ENCODE measurements at regions not wholly inside any gene's neighbourhood (a gene's known extent, or its start where the extent isn't known, plus 50 kb on each side); places are given as distances from the start of the nearest gene placed in this dataset.

GRCh38 chr15:61750271-61751084, 309.8 kb downstream of the VPS13C start:
- ChIA-PET CTCF (no interaction called here), SMC1A (ENCODE audit: uncharacterized antibody, unreplicated experiment) (no interaction called here), POLR2A (no interaction called here), RAD21 (ENCODE audit: unreplicated experiment) (no interaction called here)
- in situ Hi-C loops (cut with MboI): no loop called here
- no peak overlapping the region for H2AFZ ChIP-seq (ENCODE audit: control insufficient read depth, low read depth, low read length)
- no peak for ATAC-seq
- H3K4me3 ChIP-seq: no peak overlapping the region
- H3K27me3 ChIP-seq (replicated peaks in 1 of 2; ENCODE audit: control insufficient read depth in 2 of 2, insufficient read depth in 2 of 2, low read length in 1 of 2): no peaks in the 10 kb centered on the region; a peak in 1 of 4 replicates
- FAIRE-seq: no peak
- H3K79me2 ChIP-seq (ENCODE audit: control insufficient read depth, insufficient read depth, low read length): no peaks in the 10 kb centered on the region
- WGBS (ENCODE audit: insufficient coverage, insufficient replicate concordance, low lambda C conversion rate, missing lambda C conversion rate): 35% methylated on average over 15 of the region's 15 CpGs
- H3K4me1 ChIP-seq (ENCODE audit: control insufficient read depth, insufficient read depth, low read length): no peaks in the 10 kb centered on the region
- no TSS peak for BruUV-seq (replicated peaks)
- H4K20me1 ChIP-seq (ENCODE audit: control insufficient read depth, insufficient read depth): no peaks in the 10 kb centered on the region
- no peaks in the 10 kb centered on the region for H3K9me3 ChIP-seq (replicated peaks; ENCODE audit: control insufficient read depth, insufficient read depth, low read length)
- no peak overlapping the region for H3K9ac ChIP-seq (ENCODE audit: control insufficient read depth, insufficient read depth, low read length)
- H3K27ac ChIP-seq (ENCODE audit: control insufficient read depth, insufficient read depth): no peak overlapping the region
- intact Hi-C loops (cut with micrococcal nuclease; ENCODE audit: unreplicated experiment): no loop called here
- DNase-seq (ENCODE audit: low read depth, low spot score): no peak
- H3K4me2 ChIP-seq (ENCODE audit: control insufficient read depth, insufficient read depth): no peak overlapping the region
- no peaks in the 10 kb centered on the region for H3K36me3 ChIP-seq (ENCODE audit: control insufficient read depth in 2 of 2, insufficient read depth in 2 of 2, low read length in 1 of 2)
- no peak for TF ChIP-seq SP1 (IDR thresholded peaks at IDR 0.05; ENCODE audit: low read depth, low read length)
- TF ChIP-seq CHD1 (IDR thresholded peaks at IDR 0.05; ENCODE audit: low read depth, low read length): no peak
- no peak for TF ChIP-seq CREB1 (IDR thresholded peaks at IDR 0.05; ENCODE audit: low read depth)
- no peak for TF ChIP-seq E4F1 (IDR thresholded peaks at IDR 0.05; ENCODE audit: borderline replicate concordance, partially characterized antibody)
- TF ChIP-seq FOXK2 (IDR thresholded peaks at IDR 0.05): no peak
- no peak for TF ChIP-seq WRNIP1 (IDR thresholded peaks at IDR 0.05; ENCODE audit: borderline replicate concordance, low read depth, low read length)
- no peak for TF ChIP-seq RB1 (IDR thresholded peaks at IDR 0.05; ENCODE audit: borderline replicate concordance)
- no peak for TF ChIP-seq ZBTB4 (CRISPR knock-in tag; IDR thresholded peaks at IDR 0.05)
- no peak for TF ChIP-seq MTA3 (IDR thresholded peaks at IDR 0.05; ENCODE audit: borderline replicate concordance, low read length)
- TF ChIP-seq SIN3A (IDR thresholded peaks at IDR 0.05; ENCODE audit: low read depth, low read length): no peak
- no peak for TF ChIP-seq ZNF687 (IDR thresholded peaks at IDR 0.05)
- no peak for TF ChIP-seq LARP7 (IDR thresholded peaks at IDR 0.05)
- no peak for TF ChIP-seq YY1 (IDR thresholded peaks at IDR 0.05; ENCODE audit: low read depth, low read length)
